GM21786 (cell line): ENCODE measurements at regions not wholly inside any gene's neighbourhood (a gene's known extent, or its start where the extent isn't known, plus 50 kb on each side); places are given as distances from the start of the nearest gene placed in this dataset.

Experiments used
- ATAC-seq: cut with Tn5 transposase; IDR thresholded peaks from one replicate; pipeline ENCODE4 v1.9.1; 2021; ENCODE audit not compliant: unreplicated experiment

GRCh38 chr1:55749975-55750627 lies 534.9 kb upstream of the USP24 start:
- ATAC-seq: no peak

- ATAC-seq: no peak
These were observed 532.3 kb upstream of the USP24 start for GRCh38 chr1:55747408-55747841.

GRCh38 chr1:55746710-55747109 lies 531.5 kb upstream of the USP24 start:
- no peak for ATAC-seq

- ATAC-seq: no peak
These were observed 526.4 kb upstream of the USP24 start for GRCh38 chr1:55741516-55741915.

GRCh38 chr1:55735106-55735505 lies 519.9 kb upstream of the USP24 start:
- no peak for ATAC-seq

GRCh38 chr1:55726994-55727393 lies 511.8 kb upstream of the USP24 start:
- no peak for ATAC-seq

- ATAC-seq: no peak
These were observed 510.2 kb upstream of the USP24 start for GRCh38 chr1:55725378-55725777.

GRCh38 chr1:55724551-55725325 lies 509.6 kb upstream of the USP24 start:
- no peak for ATAC-seq

GRCh38 chr1:55723001-55723400 lies 507.8 kb upstream of the USP24 start:
- ATAC-seq: no peak

- no peak for ATAC-seq
These were observed 505.1 kb upstream of the USP24 start for GRCh38 chr1:55720261-55720660.

- ATAC-seq: no peak
These were observed 503.9 kb upstream of the USP24 start for GRCh38 chr1:55718758-55719671.

- no peak for ATAC-seq
These were observed 501.9 kb upstream of the USP24 start for GRCh38 chr1:55717111-55717510.

GRCh38 chr1:55716610-55717009 lies 501.4 kb upstream of the USP24 start:
- ATAC-seq: no peak

GRCh38 chr1:55716151-55716550 lies 501.0 kb upstream of the USP24 start:
- no peak for ATAC-seq

GRCh38 chr1:55714230-55714629 lies 499.1 kb upstream of the USP24 start:
- no peak for ATAC-seq

GRCh38 chr1:55713516-55713915 lies 498.4 kb upstream of the USP24 start:
- ATAC-seq: no peak

- no peak for ATAC-seq
These were observed 497.0 kb upstream of the USP24 start for GRCh38 chr1:55712148-55712547.

- ATAC-seq: no peak
These were observed 493.6 kb upstream of the USP24 start for GRCh38 chr1:55708781-55709180.

- no peak for ATAC-seq
These were observed 492.7 kb upstream of the USP24 start for GRCh38 chr1:55707846-55708245.

GRCh38 chr1:55707196-55707595 lies 492.0 kb upstream of the USP24 start:
- no peak for ATAC-seq

GRCh38 chr1:55706397-55706796 lies 491.2 kb upstream of the USP24 start:
- no peak for ATAC-seq
